ENCODE measurements at regions not wholly inside any gene's neighbourhood (a gene's known extent, or its start where the extent isn't known, plus 50 kb on each side); places are given as distances from the start of the nearest gene placed in this dataset.

DNA sequence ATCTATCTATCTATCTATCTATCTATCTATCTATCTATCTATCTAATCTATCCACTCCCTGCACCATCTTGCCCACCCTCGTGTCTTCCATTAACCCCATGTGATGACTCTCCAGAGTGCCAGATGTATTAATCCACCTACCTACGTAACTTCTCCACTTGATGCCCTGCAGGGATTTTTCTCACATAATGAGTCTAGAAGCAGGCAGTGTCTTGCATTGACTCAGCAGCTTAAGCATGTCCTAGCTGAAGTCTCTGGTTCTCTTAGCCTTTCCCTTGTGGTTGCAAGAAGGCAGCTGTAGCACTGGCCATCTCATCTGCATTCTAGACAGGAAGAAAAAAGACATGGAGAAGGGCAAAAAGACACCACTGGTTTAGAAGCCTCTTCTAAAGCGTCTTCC, 96.7 kb upstream of the ALDH1B1 start:
- H3K4me3 ChIP-seq (ENCODE audit: low read depth, low read length): no peak overlapping the region
- no peak for DNase-seq (ENCODE audit: low read depth)
- TF ChIP-seq, protein P1, sequence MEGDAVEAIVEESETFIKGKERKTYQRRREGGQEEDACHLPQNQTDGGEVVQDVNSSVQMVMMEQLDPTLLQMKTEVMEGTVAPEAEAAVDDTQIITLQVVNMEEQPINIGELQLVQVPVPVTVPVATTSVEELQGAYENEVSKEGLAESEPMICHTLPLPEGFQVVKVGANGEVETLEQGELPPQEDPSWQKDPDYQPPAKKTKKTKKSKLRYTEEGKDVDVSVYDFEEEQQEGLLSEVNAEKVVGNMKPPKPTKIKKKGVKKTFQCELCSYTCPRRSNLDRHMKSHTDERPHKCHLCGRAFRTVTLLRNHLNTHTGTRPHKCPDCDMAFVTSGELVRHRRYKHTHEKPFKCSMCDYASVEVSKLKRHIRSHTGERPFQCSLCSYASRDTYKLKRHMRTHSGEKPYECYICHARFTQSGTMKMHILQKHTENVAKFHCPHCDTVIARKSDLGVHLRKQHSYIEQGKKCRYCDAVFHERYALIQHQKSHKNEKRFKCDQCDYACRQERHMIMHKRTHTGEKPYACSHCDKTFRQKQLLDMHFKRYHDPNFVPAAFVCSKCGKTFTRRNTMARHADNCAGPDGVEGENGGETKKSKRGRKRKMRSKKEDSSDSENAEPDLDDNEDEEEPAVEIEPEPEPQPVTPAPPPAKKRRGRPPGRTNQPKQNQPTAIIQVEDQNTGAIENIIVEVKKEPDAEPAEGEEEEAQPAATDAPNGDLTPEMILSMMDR (IDR thresholded peaks at IDR 0.05; ENCODE audit: low read depth, low read length, missing control alignments): no peak

DNA sequence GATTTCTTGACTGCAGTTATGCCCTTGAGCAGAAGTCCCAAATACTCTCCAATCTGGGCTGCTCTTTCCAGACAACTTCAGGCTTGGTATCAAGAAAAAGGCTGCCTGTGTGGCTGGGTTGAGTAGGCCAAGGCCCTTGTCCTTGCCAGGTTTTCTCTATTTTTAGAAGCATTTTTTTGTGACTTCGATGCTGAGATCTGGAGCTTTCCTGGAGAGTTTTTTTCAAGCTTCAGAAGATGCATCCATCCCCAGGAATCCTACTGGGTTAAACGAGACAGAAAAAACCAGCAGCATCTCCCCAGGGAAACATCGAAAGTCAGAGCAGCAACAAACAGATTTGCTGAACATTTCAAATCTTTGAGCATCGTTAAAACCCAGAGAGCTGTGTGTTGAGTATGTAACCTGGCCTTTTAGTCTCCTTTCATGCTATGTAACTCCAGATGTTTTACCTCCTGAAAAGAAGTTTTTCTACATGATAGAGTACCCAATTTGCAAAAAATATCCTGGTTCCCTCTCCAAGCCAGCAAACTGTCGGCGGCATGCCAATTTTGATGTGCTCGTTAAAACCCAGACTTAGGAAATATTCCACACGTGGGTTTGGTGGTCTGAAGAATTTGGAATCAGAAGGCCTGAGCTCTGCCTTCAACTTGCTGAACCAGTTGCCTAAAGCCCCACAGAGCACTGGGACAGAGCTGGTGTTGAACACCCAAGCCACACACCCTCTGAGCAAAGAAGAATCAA, 98.1 kb upstream of the ALDH1B1 start:
- TF ChIP-seq, protein P1 (IDR thresholded peaks at IDR 0.05; ENCODE audit: low read depth, low read length, missing control alignments): no peak
- DNase-seq (ENCODE audit: low read depth): no peak
- no peak overlapping the region for H3K4me3 ChIP-seq (ENCODE audit: low read depth, low read length)

DNA sequence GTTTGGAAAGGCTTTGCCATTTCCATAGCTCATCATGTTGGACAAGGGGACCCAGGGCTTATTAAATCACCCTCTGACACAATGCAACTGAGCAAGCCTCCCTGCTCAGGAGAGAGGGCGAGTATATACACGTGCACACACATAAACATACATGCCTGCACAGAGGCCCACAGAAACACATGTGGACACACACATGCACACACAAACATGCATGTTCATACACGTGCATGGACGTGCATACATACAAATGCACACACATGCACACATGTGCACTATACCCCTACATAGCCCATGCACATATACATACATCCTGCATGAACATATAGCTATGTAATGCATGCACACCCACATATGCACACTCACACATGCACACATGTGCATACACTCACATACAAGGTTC, 99.5 kb upstream of the ALDH1B1 start:
- H3K4me3 ChIP-seq (ENCODE audit: low read depth, low read length): no peak overlapping the region
- no peak for DNase-seq (ENCODE audit: low read depth)

DNA sequence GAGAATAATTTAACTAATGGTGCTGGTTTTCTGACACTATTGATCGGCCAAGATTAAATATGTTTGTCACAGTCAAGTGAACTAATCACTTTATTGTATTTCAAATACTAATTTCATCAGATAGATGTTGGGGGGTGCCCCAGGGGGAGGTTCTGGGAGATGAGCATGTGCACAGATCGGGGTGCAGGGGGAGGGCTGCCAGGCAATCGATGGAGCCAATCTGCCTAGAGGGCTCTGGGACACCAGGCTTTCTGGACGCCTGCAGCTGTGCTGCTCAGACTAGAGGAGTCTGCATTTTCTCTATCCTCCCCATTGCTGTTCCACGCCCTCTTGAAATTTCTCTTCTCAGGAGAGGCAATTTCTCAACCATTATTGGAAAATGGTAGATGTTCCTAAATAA, 100.0 kb upstream of the ALDH1B1 start:
- no peak overlapping the region for H3K4me3 ChIP-seq (ENCODE audit: low read depth, low read length)
- TF ChIP-seq, protein P1 (IDR thresholded peaks at IDR 0.05; ENCODE audit: low read depth, low read length, missing control alignments): no peak
- DNase-seq (ENCODE audit: low read depth): no peak

More for the DNA sequence above, 99.5 kb upstream of the ALDH1B1 start:
- TF ChIP-seq, protein P1 (IDR thresholded peaks at IDR 0.05; ENCODE audit: low read depth, low read length, missing control alignments): no peak

DNA sequence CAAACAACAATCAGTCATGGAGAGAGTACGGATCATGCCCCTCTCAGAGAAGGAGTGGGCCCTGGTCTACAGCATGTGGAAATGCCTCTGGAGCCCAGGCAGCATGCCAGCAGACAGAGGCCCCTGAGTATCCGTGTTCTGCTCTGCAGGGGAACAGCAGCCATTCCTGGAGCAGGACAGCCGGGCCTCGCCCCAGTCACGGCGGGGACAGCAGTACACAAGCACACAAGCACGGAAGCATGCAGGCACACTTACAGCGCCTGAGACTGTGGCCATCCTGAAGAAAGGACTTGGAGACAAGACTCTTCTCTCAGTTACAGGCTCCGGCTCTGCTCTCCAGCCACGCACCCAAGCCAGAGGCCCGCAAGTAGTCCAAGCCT, 102.6 kb upstream of the ALDH1B1 start:
- no peak for DNase-seq (ENCODE audit: low read depth)
- TF ChIP-seq, protein P1 (IDR thresholded peaks at IDR 0.05; ENCODE audit: low read depth, low read length, missing control alignments): no peak
- no peak overlapping the region for H3K4me3 ChIP-seq (ENCODE audit: low read depth, low read length)

DNA sequence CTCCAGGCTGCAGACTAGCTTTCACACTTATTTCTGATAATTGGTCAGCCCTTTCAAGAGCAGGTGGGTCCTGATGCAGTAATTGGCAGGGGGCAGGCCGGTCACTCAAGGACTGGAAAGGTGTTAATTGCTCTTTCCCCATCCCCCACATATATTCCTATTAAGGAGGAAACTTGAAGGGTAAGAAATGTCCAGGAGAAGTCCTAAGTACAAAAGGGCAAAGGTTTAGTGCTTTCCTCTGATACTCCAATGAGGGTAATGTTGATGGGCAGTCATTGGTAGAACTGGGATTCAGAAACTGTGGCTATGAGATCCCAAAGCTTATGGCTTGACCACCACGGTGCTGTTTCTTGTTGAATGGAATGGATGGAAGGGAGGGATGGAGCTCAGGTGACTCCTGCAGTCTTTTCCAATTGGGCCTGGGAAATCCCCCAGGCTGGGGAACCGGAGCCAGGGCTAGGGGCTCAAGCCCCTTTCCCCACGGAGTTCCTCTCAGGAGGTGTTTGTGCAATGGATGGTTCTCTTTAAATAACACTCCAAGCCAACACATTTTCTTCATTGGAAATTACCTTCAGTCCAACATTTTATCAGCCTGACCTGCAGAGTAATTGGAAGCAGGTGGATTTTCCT, 103.2 kb upstream of the ALDH1B1 start:
- no peak for DNase-seq (ENCODE audit: low read depth)
- TF ChIP-seq, protein P1 (IDR thresholded peaks at IDR 0.05; ENCODE audit: low read depth, low read length, missing control alignments): no peak
- no peak overlapping the region for H3K4me3 ChIP-seq (ENCODE audit: low read depth, low read length)

DNA sequence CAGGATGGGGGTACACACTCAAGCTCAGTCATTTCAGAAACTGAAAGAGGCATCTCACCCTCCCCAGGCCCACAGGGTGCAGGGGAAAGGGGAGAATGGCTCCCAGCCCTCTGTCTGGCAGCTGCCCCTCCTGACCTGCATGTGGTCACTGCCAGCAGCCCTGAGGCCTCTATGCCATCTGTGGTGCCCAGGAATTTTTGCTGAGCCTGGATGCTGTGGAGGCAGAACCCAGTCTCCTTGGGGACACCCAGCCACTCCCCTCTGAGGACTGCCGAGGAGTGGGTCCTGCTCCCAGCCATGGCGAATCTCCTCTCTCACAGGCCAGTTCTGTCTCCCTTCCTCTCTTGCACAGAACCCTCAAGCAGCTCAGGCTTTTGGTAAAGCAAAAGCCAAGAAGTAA, 104.0 kb upstream of the ALDH1B1 start:
- no peak for DNase-seq (ENCODE audit: low read depth)
- no peak overlapping the region for H3K4me3 ChIP-seq (ENCODE audit: low read depth, low read length)
- TF ChIP-seq, protein P1 (IDR thresholded peaks at IDR 0.05; ENCODE audit: low read depth, low read length, missing control alignments): no peak

Data from GM12864 (cell line).